B cell (primary cell): ENCODE measurements at regions not wholly inside any gene's neighbourhood (a gene's known extent, or its start where the extent isn't known, plus 50 kb on each side); places are given as distances from the start of the nearest gene placed in this dataset.

Experiments used
- ATAC-seq: fragments of 200-7000 bp; cut with Tn5 transposase; one replicate; pipeline ENCODE4 v1.10.0; 2021; ENCODE audit warnings: low read depth, mild to moderate bottlenecking, moderate number of reproducible peaks, moderate library complexity
- CTCF ChIA-PET: fragments of 350-600 bp; sonication (Branson Sonifier 250); formaldehyde crosslinking; loops from one replicate; lab custom pipeline; 2021; ENCODE audit warnings: antibody characterized with exemption, inconsistent platforms; lab: Charles Lee
- POLR2A ChIA-PET: fragments of 350-600 bp; sonication (Branson Sonifier 250); formaldehyde crosslinking; loops from one replicate; lab custom pipeline; 2021; ENCODE audit warnings: antibody characterized with exemption; lab: Charles Lee
- DNase-seq: peaks from one replicate; pipeline ENCODE4 v3.0.0; 2013
- H2AFZ ChIP-seq: 2 replicates; pipeline ENCODE4 v1.6.1; 2012; ENCODE audit warnings: mild to moderate bottlenecking, low read depth, low read length; ENCODE audit not compliant: insufficient read depth, poor library complexity, severe bottlenecking
- H3K27ac ChIP-seq, 2 donors: 1 replicate in 1 of 2; 2 replicates in 1 of 2; pipeline ENCODE4 v1.5.1; 2012 to 2013; ENCODE audit warnings: low read length in 2 of 2, mild to moderate bottlenecking in 2 of 2, moderate library complexity in 1 of 2
- H3K27me3 ChIP-seq, 4 experiments: fragments of 200-600 bp in 1 of 4; sonication (generic) in 1 of 4; replicated peaks in 1 of 4; 1 replicate in 2 of 4; 2 replicates in 2 of 4; pipeline versions ENCODE4 v1.6.1 to v1.7.0; 2013 to 2016; ENCODE audit warnings: low read length in 3 of 4, mild to moderate bottlenecking in 2 of 4, mixed read lengths in 1 of 4, moderate library complexity in 1 of 4; ENCODE audit not compliant: insufficient read depth in 4 of 4, control insufficient read depth in 3 of 4; ENCODE audit errors: control extremely low read depth in 1 of 4
- H3K36me3 ChIP-seq, 2 experiments: replicated peaks in 1 of 2; 1 replicate in 1 of 2; 2 replicates in 1 of 2; pipeline versions ENCODE4 v1.6.1 to v1.7.1; 2013; ENCODE audit warnings: low read length in 1 of 2; ENCODE audit not compliant: insufficient read depth in 2 of 2, control insufficient read depth in 1 of 2; ENCODE audit errors: control extremely low read depth in 1 of 2, extremely low read depth in 1 of 2
- H3K4me1 ChIP-seq, 2 donors: fragments of 200-600 bp in 1 of 2; sonication (generic) in 1 of 2; 1 replicate in 1 of 2; 2 replicates in 1 of 2; pipeline versions ENCODE4 v1.5.1 to v1.6.1; 2013 to 2017; ENCODE audit warnings: low read length in 2 of 2; ENCODE audit not compliant: control insufficient read depth in 2 of 2, insufficient read depth in 2 of 2
- H3K4me2 ChIP-seq: replicated peaks from 2 replicates; pipeline ENCODE3; 2012; ENCODE audit warnings: mild to moderate bottlenecking, low read depth, low read length; ENCODE audit not compliant: poor library complexity, severe bottlenecking
- H3K4me3 ChIP-seq, 5 experiments: fragments of 200-600 bp in 1 of 5; sonication (generic) in 1 of 5; 1 replicate in 3 of 5; 2 replicates in 2 of 5; pipeline versions ENCODE4 v1.5.1 to v1.7.0; 2011 to 2016; ENCODE audit warnings: low read length in 4 of 5, mild to moderate bottlenecking in 4 of 5, low read depth in 2 of 5, control low read depth in 1 of 5, moderate library complexity in 1 of 5; ENCODE audit not compliant: insufficient read depth in 1 of 5; ENCODE audit errors: control extremely low read depth in 1 of 5, extremely low read depth in 1 of 5
- H3K79me2 ChIP-seq: fragments of 200-600 bp; sonication (generic); one replicate; pipeline ENCODE4 v1.6.0; 2016; ENCODE audit warnings: low read length; ENCODE audit not compliant: control insufficient read depth, insufficient read depth
- H3K9ac ChIP-seq: fragments of 200-600 bp; sonication (generic); 2 replicates; pipeline ENCODE4 v1.6.1; 2017; ENCODE audit warnings: mild to moderate bottlenecking, low read length, moderate library complexity
- H3K9me3 ChIP-seq, 3 donors: one replicate each; pipeline versions ENCODE4 v1.6.1 to v1.7.1; 2013; ENCODE audit warnings: low read length in 2 of 3; ENCODE audit not compliant: control insufficient read depth in 2 of 3, insufficient read depth in 1 of 3; ENCODE audit errors: control extremely low read depth in 1 of 3
- H4K20me1 ChIP-seq: 2 replicates; pipeline ENCODE4 v1.6.0; 2012; ENCODE audit warnings: mild to moderate bottlenecking, low read length; ENCODE audit not compliant: insufficient read depth, control insufficient read depth, poor library complexity, severe bottlenecking
- H3K27ac Mint-ChIP-seq: one replicate; pipeline ENCODE4 v1.8.0; 2021; ENCODE audit warnings: mixed read lengths
- H3K27me3 Mint-ChIP-seq: one replicate; pipeline ENCODE4 v1.8.0; 2021; ENCODE audit warnings: mixed read lengths
- H3K4me1 Mint-ChIP-seq: one replicate; pipeline ENCODE4 v1.8.0; 2021; ENCODE audit warnings: mixed read lengths
- H3K4me3 Mint-ChIP-seq: one replicate; pipeline ENCODE4 v1.8.0; 2021; ENCODE audit warnings: mixed read lengths
- H3K9me3 Mint-ChIP-seq: one replicate; pipeline ENCODE4 v1.8.0; 2022; ENCODE audit warnings: mixed read lengths; ENCODE audit not compliant: insufficient read depth
- CTCF ChIP-seq: fragments of 200-600 bp; IDR thresholded peaks from one replicate; pipeline ENCODE4 v1.8.0; 2022; ENCODE audit warnings: antibody characterized with exemption, mild to moderate bottlenecking
- EZH2 ChIP-seq: IDR thresholded peaks from 2 replicates; pipeline ENCODE4 v1.6.1; 2012; ENCODE audit warnings: borderline replicate concordance, low read depth, mild to moderate bottlenecking, moderate library complexity, low read length; ENCODE audit not compliant: insufficient read depth, poor library complexity, severe bottlenecking
- WGBS: methylation state at CpG from one replicate; pipeline ENCODE4 v1.1.5; 2013; ENCODE audit warnings: missing lambda C conversion rate; ENCODE audit not compliant: insufficient coverage; 5-methylcytosine and 5-hydroxymethylcytosine counted together
- intact Hi-C: fragments of 100-400 bp; cut with micrococcal nuclease; formaldehyde crosslinking; loops from one replicate; pipeline ENCODE4 v1.10.0; 2022

GRCh38 chr3:8077126-8077525 lies 424.5 kb upstream of the LMCD1 start:
- POLR2A ChIA-PET: no interaction called here
- H3K4me1 Mint-ChIP-seq: no peaks in the 10 kb centered on the region
- Histone ChIP-seq H3K4me3 (no peak overlapping the region), H3K79me2 (no peaks in the 10 kb centered on the region), H3K27me3 (no peaks in the 10 kb centered on the region), H3K4me2 (no peak overlapping the region), H3K9ac (no peak overlapping the region), H3K4me1 (no peaks in the 10 kb centered on the region), H2AFZ (no peak overlapping the region), H3K27ac (no peak overlapping the region), H3K36me3 (no peaks in the 10 kb centered on the region), H4K20me1 (no peaks in the 10 kb centered on the region), H3K9me3 (no peaks in the 10 kb centered on the region)
- H3K9me3 Mint-ChIP-seq: no peaks in the 10 kb centered on the region
- DNase-seq (no peak), ATAC-seq (no peak)
- no peak for TF ChIP-seq CTCF
- no peak for TF ChIP-seq EZH2
- intact Hi-C loops: no loop called here
- no peaks in the 10 kb centered on the region for H3K27me3 Mint-ChIP-seq
- CTCF ChIA-PET: no interaction called here
- H3K4me3 Mint-ChIP-seq: no peak overlapping the region
- no CpG with 5 or more reads among the region's 1 CpG for WGBS
- H3K27ac Mint-ChIP-seq: no peak overlapping the region

- H3K9me3 ChIP-seq: no peaks in the 10 kb centered on the region
- Mint-ChIP-seq H3K4me3 (no peak overlapping the region), H3K9me3 (no peaks in the 10 kb centered on the region), H3K27me3 (no peaks in the 10 kb centered on the region), H3K4me1 (no peaks in the 10 kb centered on the region), H3K27ac (no peak overlapping the region)
- no peak for ATAC-seq
- POLR2A ChIA-PET: no interaction called here
- H3K79me2 ChIP-seq: no peaks in the 10 kb centered on the region
- no peaks in the 10 kb centered on the region for H4K20me1 ChIP-seq
- CTCF ChIA-PET: no interaction called here
- intact Hi-C loops: no loop called here
- H3K4me2 ChIP-seq: no peak overlapping the region
- H3K4me3 ChIP-seq: no peak overlapping the region
- TF ChIP-seq EZH2: no peak
- no peak for TF ChIP-seq CTCF
- H3K36me3 ChIP-seq: no peaks in the 10 kb centered on the region
- H3K27ac ChIP-seq: no peak overlapping the region
- no peak for DNase-seq
- no peak overlapping the region for H2AFZ ChIP-seq
- no peak overlapping the region for H3K9ac ChIP-seq
- no peaks in the 10 kb centered on the region for H3K4me1 ChIP-seq
- H3K27me3 ChIP-seq: no peaks in the 10 kb centered on the region
Measured at GRCh38 chr3:8080464-8080863, 421.2 kb upstream of the LMCD1 start.
